ENCODE measurements at regions not wholly inside any gene's neighbourhood (a gene's known extent, or its start where the extent isn't known, plus 50 kb on each side); places are given as distances from the start of the nearest gene placed in this dataset.
"Not testable (repeated sequence)": the region's sequence is repeated elsewhere in the genome, so short reads cannot be mapped to it uniquely, and the experiment has no call there.

GRCh38 chr3:137131081-137131480 is 173.3 kb downstream of the IL20RB start:
- H3K9ac ChIP-seq (ENCODE audit: low read length), result no peak overlapping the region
- H3K4me3 ChIP-seq (ENCODE audit: low read length), result no peak overlapping the region
- H3K27me3 ChIP-seq (ENCODE audit: control insufficient read depth, insufficient read depth, low read length), result no peaks in the 10 kb centered on the region
- no peaks in the 10 kb centered on the region for H3K36me3 ChIP-seq (ENCODE audit: control insufficient read depth, insufficient read depth, low read length)
- no peaks in the 10 kb centered on the region for H3K9me3 ChIP-seq (ENCODE audit: control insufficient read depth, low read length)
- no peaks in the 10 kb centered on the region for H3K4me1 ChIP-seq (ENCODE audit: control insufficient read depth, insufficient read depth, low read length)

GRCh38 chr3:137134431-137134830 is 176.6 kb downstream of the IL20RB start:
- H3K9me3 ChIP-seq (ENCODE audit: control insufficient read depth, low read length), result no peaks in the 10 kb centered on the region
- H3K4me3 ChIP-seq (ENCODE audit: low read length), result no peak overlapping the region
- H3K36me3 ChIP-seq (ENCODE audit: control insufficient read depth, insufficient read depth, low read length), result no peaks in the 10 kb centered on the region
- no peak overlapping the region for H3K9ac ChIP-seq (ENCODE audit: low read length)
- H3K27me3 ChIP-seq (ENCODE audit: control insufficient read depth, insufficient read depth, low read length), result no peaks in the 10 kb centered on the region
- no peaks in the 10 kb centered on the region for H3K4me1 ChIP-seq (ENCODE audit: control insufficient read depth, insufficient read depth, low read length)

GRCh38 chr3:137148406-137148805 is 190.6 kb downstream of the IL20RB start:
- Histone ChIP-seq H3K4me1 (ENCODE audit: control insufficient read depth, insufficient read depth, low read length) (no peaks in the 10 kb centered on the region), H3K36me3 (ENCODE audit: control insufficient read depth, insufficient read depth, low read length) (no peaks in the 10 kb centered on the region), H3K4me3 (ENCODE audit: low read length) (no peak overlapping the region), H3K9ac (ENCODE audit: low read length) (no peak overlapping the region), H3K9me3 (ENCODE audit: control insufficient read depth, low read length) (no peaks in the 10 kb centered on the region), H3K27me3 (ENCODE audit: control insufficient read depth, insufficient read depth, low read length) (no peaks in the 10 kb centered on the region)

GRCh38 chr3:137148917-137149316 is 191.1 kb downstream of the IL20RB start:
- no peaks in the 10 kb centered on the region for H3K4me1 ChIP-seq (ENCODE audit: control insufficient read depth, insufficient read depth, low read length)
- no peaks in the 10 kb centered on the region for H3K36me3 ChIP-seq (ENCODE audit: control insufficient read depth, insufficient read depth, low read length)
- H3K27me3 ChIP-seq (ENCODE audit: control insufficient read depth, insufficient read depth, low read length), result no peaks in the 10 kb centered on the region
- H3K4me3 ChIP-seq (ENCODE audit: low read length), result no peak overlapping the region
- no peaks in the 10 kb centered on the region for H3K9me3 ChIP-seq (ENCODE audit: control insufficient read depth, low read length)
- H3K9ac ChIP-seq (ENCODE audit: low read length), result no peak overlapping the region

- Histone ChIP-seq H3K27me3 (ENCODE audit: control insufficient read depth, insufficient read depth, low read length) (no peaks in the 10 kb centered on the region), H3K4me3 (ENCODE audit: low read length) (no peak overlapping the region), H3K9me3 (ENCODE audit: control insufficient read depth, low read length) (no peaks in the 10 kb centered on the region), H3K9ac (ENCODE audit: low read length) (no peak overlapping the region), H3K36me3 (ENCODE audit: control insufficient read depth, insufficient read depth, low read length) (no peaks in the 10 kb centered on the region), H3K4me1 (ENCODE audit: control insufficient read depth, insufficient read depth, low read length) (no peaks in the 10 kb centered on the region)
Measured at GRCh38 chr3:137150825-137151224, 193.0 kb downstream of the IL20RB start.

- not testable (repeated sequence) for H3K36me3 ChIP-seq (ENCODE audit: control insufficient read depth, insufficient read depth, low read length)
Measured at GRCh38 chr3:137153046-137153445, 195.3 kb downstream of the IL20RB start.

GRCh38 chr3:137163241-137163871 is 205.6 kb downstream of the IL20RB start:
- Histone ChIP-seq H3K27me3 (ENCODE audit: control insufficient read depth, insufficient read depth, low read length) (no peaks in the 10 kb centered on the region), H3K9ac (ENCODE audit: low read length) (no peak overlapping the region), H3K4me1 (ENCODE audit: control insufficient read depth, insufficient read depth, low read length) (no peaks in the 10 kb centered on the region), H3K36me3 (ENCODE audit: control insufficient read depth, insufficient read depth, low read length) (no peaks in the 10 kb centered on the region), H3K4me3 (ENCODE audit: low read length) (no peak overlapping the region), H3K9me3 (ENCODE audit: control insufficient read depth, low read length) (no peaks in the 10 kb centered on the region)

More at GRCh38 chr3:137153046-137153445, 195.3 kb downstream of the IL20RB start:
- H3K9ac ChIP-seq (ENCODE audit: low read length); H3K9me3 ChIP-seq (ENCODE audit: control insufficient read depth, low read length); H3K4me1 ChIP-seq (ENCODE audit: control insufficient read depth, insufficient read depth, low read length); H3K27me3 ChIP-seq (ENCODE audit: control insufficient read depth, insufficient read depth, low read length); H3K4me3 ChIP-seq (ENCODE audit: low read length): not testable (repeated sequence)

GRCh38 chr3:137163958-137164357 is 206.2 kb downstream of the IL20RB start:
- no peaks in the 10 kb centered on the region for H3K9me3 ChIP-seq (ENCODE audit: control insufficient read depth, low read length)
- no peak overlapping the region for H3K4me3 ChIP-seq (ENCODE audit: low read length)
- no peak overlapping the region for H3K9ac ChIP-seq (ENCODE audit: low read length)
- H3K4me1 ChIP-seq (ENCODE audit: control insufficient read depth, insufficient read depth, low read length), result no peaks in the 10 kb centered on the region
- no peaks in the 10 kb centered on the region for H3K27me3 ChIP-seq (ENCODE audit: control insufficient read depth, insufficient read depth, low read length)
- H3K36me3 ChIP-seq (ENCODE audit: control insufficient read depth, insufficient read depth, low read length), result no peaks in the 10 kb centered on the region

GRCh38 chr3:137165117-137165806 is 207.5 kb downstream of the IL20RB start:
- H3K9me3 ChIP-seq (ENCODE audit: control insufficient read depth, low read length), result no peaks in the 10 kb centered on the region
- H3K4me1 ChIP-seq (ENCODE audit: control insufficient read depth, insufficient read depth, low read length), result no peaks in the 10 kb centered on the region
- no peak overlapping the region for H3K9ac ChIP-seq (ENCODE audit: low read length)
- H3K27me3 ChIP-seq (ENCODE audit: control insufficient read depth, insufficient read depth, low read length), result no peaks in the 10 kb centered on the region
- H3K36me3 ChIP-seq (ENCODE audit: control insufficient read depth, insufficient read depth, low read length), result no peaks in the 10 kb centered on the region
- no peak overlapping the region for H3K4me3 ChIP-seq (ENCODE audit: low read length)

GRCh38 chr3:137171834-137172603 is 214.2 kb downstream of the IL20RB start:
- Histone ChIP-seq H3K9me3 (ENCODE audit: control insufficient read depth, low read length) (no peaks in the 10 kb centered on the region), H3K4me1 (ENCODE audit: control insufficient read depth, insufficient read depth, low read length) (no peaks in the 10 kb centered on the region), H3K9ac (ENCODE audit: low read length) (no peak overlapping the region), H3K36me3 (ENCODE audit: control insufficient read depth, insufficient read depth, low read length) (no peaks in the 10 kb centered on the region), H3K4me3 (ENCODE audit: low read length) (no peak overlapping the region), H3K27me3 (ENCODE audit: control insufficient read depth, insufficient read depth, low read length) (no peaks in the 10 kb centered on the region)

- Histone ChIP-seq H3K9me3 (ENCODE audit: control insufficient read depth, low read length) (no peaks in the 10 kb centered on the region), H3K36me3 (ENCODE audit: control insufficient read depth, insufficient read depth, low read length) (no peaks in the 10 kb centered on the region), H3K4me1 (ENCODE audit: control insufficient read depth, insufficient read depth, low read length) (no peaks in the 10 kb centered on the region), H3K9ac (ENCODE audit: low read length) (no peak overlapping the region), H3K27me3 (ENCODE audit: control insufficient read depth, insufficient read depth, low read length) (no peaks in the 10 kb centered on the region), H3K4me3 (ENCODE audit: low read length) (no peak overlapping the region)
Measured at GRCh38 chr3:137172728-137173127, 214.9 kb downstream of the IL20RB start.

- H3K36me3 ChIP-seq (ENCODE audit: control insufficient read depth, insufficient read depth, low read length), result no peaks in the 10 kb centered on the region
- H3K9ac ChIP-seq (ENCODE audit: low read length), result no peak overlapping the region
- no peaks in the 10 kb centered on the region for H3K27me3 ChIP-seq (ENCODE audit: control insufficient read depth, insufficient read depth, low read length)
- no peaks in the 10 kb centered on the region for H3K4me1 ChIP-seq (ENCODE audit: control insufficient read depth, insufficient read depth, low read length)
- H3K4me3 ChIP-seq (ENCODE audit: low read length), result no peak overlapping the region
- H3K9me3 ChIP-seq (ENCODE audit: control insufficient read depth, low read length), result no peaks in the 10 kb centered on the region
Measured at GRCh38 chr3:137174514-137174913, 216.7 kb downstream of the IL20RB start.
